Stimulated activated CD4-positive, alpha-beta T cell treated with anti-CD3 and anti-CD28 coated beads, Interleukin-12 subunit alpha, Interleukin-12 subunit beta, amount 100 ng/mL, for 4 hours (primary cell): ENCODE measurements at regions not wholly inside any gene's neighbourhood (a gene's known extent, or its start where the extent isn't known, plus 50 kb on each side); places are given as distances from the start of the nearest gene placed in this dataset.
"Not testable (repeated sequence)": the region's sequence is repeated elsewhere in the genome, so short reads cannot be mapped to it uniquely, and the experiment has no call there.

ENCODE experiments used
- DNase-seq: peaks from one replicate; pipeline ENCODE4 v3.0.0-alpha.2; 2020

- DNase-seq, result no peak
These were observed 480.0 kb upstream of the ZEB2 start for GRCh38 chr2:144999936-145000335.

- no peak for DNase-seq
These were observed 479.4 kb upstream of the ZEB2 start for GRCh38 chr2:144999071-144999875.

- DNase-seq, result no peak
These were observed 478.5 kb upstream of the ZEB2 start for GRCh38 chr2:144998435-144998834.

GRCh38 chr2:144996225-144996795 lies 476.4 kb upstream of the ZEB2 start:
- DNase-seq, result no peak

GRCh38 chr2:144995482-144995881 lies 475.6 kb upstream of the ZEB2 start:
- DNase-seq, result no peak

- DNase-seq, result no peak
These were observed 470.7 kb upstream of the ZEB2 start for GRCh38 chr2:144990661-144991060.

GRCh38 chr2:144989579-144990270 lies 469.8 kb upstream of the ZEB2 start:
- DNase-seq, result no peak

GRCh38 chr2:144988591-144988990 lies 468.7 kb upstream of the ZEB2 start:
- no peak for DNase-seq

GRCh38 chr2:144986691-144987090 lies 466.8 kb upstream of the ZEB2 start:
- DNase-seq, result no peak

- DNase-seq, result no peak
These were observed 464.1 kb upstream of the ZEB2 start for GRCh38 chr2:144984038-144984437.

GRCh38 chr2:144983107-144983506 lies 463.2 kb upstream of the ZEB2 start:
- no peak for DNase-seq

GRCh38 chr2:144982481-144982880 lies 462.6 kb upstream of the ZEB2 start:
- DNase-seq, result no peak

- DNase-seq, result no peak
These were observed 456.0 kb upstream of the ZEB2 start for GRCh38 chr2:144975881-144976280.

- no peak for DNase-seq
These were observed 452.8 kb upstream of the ZEB2 start for GRCh38 chr2:144972676-144973075.

GRCh38 chr2:144971786-144972335 lies 451.9 kb upstream of the ZEB2 start:
- no peak for DNase-seq

GRCh38 chr2:144970410-144970809 lies 450.5 kb upstream of the ZEB2 start:
- DNase-seq, result not testable (repeated sequence)

GRCh38 chr2:144969564-144969963 lies 449.6 kb upstream of the ZEB2 start:
- DNase-seq, result not testable (repeated sequence)

GRCh38 chr2:144967961-144968360 lies 448.0 kb upstream of the ZEB2 start:
- DNase-seq, result no peak

- DNase-seq, result no peak
These were observed 445.3 kb upstream of the ZEB2 start for GRCh38 chr2:144965172-144965571.

- no peak for DNase-seq
These were observed 443.1 kb upstream of the ZEB2 start for GRCh38 chr2:144963031-144963430.

GRCh38 chr2:144959416-144959815 lies 439.5 kb upstream of the ZEB2 start:
- DNase-seq, result no peak

GRCh38 chr2:144950899-144951560 lies 431.1 kb upstream of the ZEB2 start:
- no peak for DNase-seq

- no peak for DNase-seq
These were observed 428.4 kb upstream of the ZEB2 start for GRCh38 chr2:144948205-144948855.
